Neural cell (in vitro differentiated cells): ENCODE measurements at regions not wholly inside any gene's neighbourhood (a gene's known extent, or its start where the extent isn't known, plus 50 kb on each side); places are given as distances from the start of the nearest gene placed in this dataset.
"Not testable (repeated sequence)": the region's sequence is repeated elsewhere in the genome, so short reads cannot be mapped to it uniquely, and the experiment has no call there.

Experiments used
- H2AFZ ChIP-seq: fragments of 200-600, 300-800 bp; sonication (generic), shearing (Covaris generic); 2 replicates; pipeline ENCODE4 v1.6.0; 2014; ENCODE audit warnings: low read depth, mild to moderate bottlenecking, antibody characterized with exemption, low read length, moderate library complexity
- H3F3A ChIP-seq: fragments of 200-600 bp; shearing (Covaris generic); 2 replicates; pipeline ENCODE4 v1.6.1; 2016; ENCODE audit warnings: mild to moderate bottlenecking, moderate library complexity, mixed read lengths, antibody characterized with exemption, low read length; ENCODE audit not compliant: insufficient read depth, poor library complexity, severe bottlenecking
- H3K27ac ChIP-seq: fragments of 200-600, 300-800 bp; sonication (generic), shearing (Covaris generic); 2 replicates; pipeline ENCODE4 v1.5.1; 2014; ENCODE audit warnings: mild to moderate bottlenecking, low read length, moderate library complexity
- H3K27me3 ChIP-seq: fragments of 300-800, 200-600 bp; sonication (generic), shearing (Covaris generic); 2 replicates; pipeline ENCODE4 v1.6.0; 2014; ENCODE audit warnings: mild to moderate bottlenecking, low read depth, low read length, moderate library complexity; ENCODE audit not compliant: insufficient read depth
- H3K36me3 ChIP-seq: fragments of 300-800, 200-600 bp; sonication (generic), shearing (Covaris generic); 2 replicates; pipeline ENCODE4 v1.5.1; 2014; ENCODE audit warnings: mild to moderate bottlenecking, antibody characterized with exemption, low read length, moderate library complexity; ENCODE audit not compliant: insufficient read depth
- H3K4me2 ChIP-seq: fragments of 300-800, 200-600 bp; sonication (generic), shearing (Covaris generic); 2 replicates; pipeline ENCODE4 v1.6.0; 2014; ENCODE audit warnings: mild to moderate bottlenecking, low read length
- H3K4me3 ChIP-seq: fragments of 300-800, 200-600 bp; sonication (generic), shearing (Covaris generic); 2 replicates; pipeline ENCODE4 v1.5.1; 2014; ENCODE audit warnings: mild to moderate bottlenecking, low read length, moderate library complexity
- H3K79me2 ChIP-seq: fragments of 200-600 bp; shearing (Covaris generic); replicated peaks from 2 replicates; pipeline ENCODE4 v1.6.0; 2014; ENCODE audit warnings: mild to moderate bottlenecking, low read length, moderate library complexity; ENCODE audit not compliant: insufficient read depth
- H3K9ac ChIP-seq: fragments of 300-800, 200-600 bp; sonication (generic), shearing (Covaris generic); 2 replicates; pipeline ENCODE4 v1.6.1; 2016; ENCODE audit warnings: mild to moderate bottlenecking, low read length, mixed read lengths
- H3K9me2 ChIP-seq: fragments of 200-600 bp; shearing (Covaris generic); 2 replicates; pipeline ENCODE4 v1.6.1; 2016; ENCODE audit warnings: mild to moderate bottlenecking, low read length, mixed read lengths; ENCODE audit not compliant: insufficient read depth
- H3K9me3 ChIP-seq: fragments of 200-600, 300-800 bp; sonication (generic), shearing (Covaris generic); 2 replicates; pipeline ENCODE4 v1.6.1; 2016; ENCODE audit warnings: mild to moderate bottlenecking, mixed run types, low read length, moderate library complexity, mixed read lengths
- H4K20me1 ChIP-seq: fragments of 200-600 bp; shearing (Covaris generic); 2 replicates; pipeline ENCODE4 v1.6.1; 2016; ENCODE audit warnings: mild to moderate bottlenecking, mixed run types; ENCODE audit not compliant: insufficient read depth
- EP300 ChIP-seq: fragments of 450-650 bp; conservative IDR thresholded peaks from 2 replicates; pipeline ENCODE4 v1.6.1; 2014; ENCODE audit warnings: antibody characterized with exemption, mild to moderate bottlenecking, moderate library complexity; ENCODE audit not compliant: poor library complexity, severe bottlenecking
- EZH2 ChIP-seq: fragments of 200-600, 300-800 bp; shearing (Covaris generic), sonication (generic); IDR thresholded peaks from 2 replicates; pipeline ENCODE4 v1.6.1; 2014; ENCODE audit warnings: antibody characterized with exemption, low read length, borderline replicate concordance, mild to moderate bottlenecking; ENCODE audit not compliant: insufficient read depth, poor library complexity, severe bottlenecking
- MXI1 ChIP-seq: fragments of 450-650 bp; conservative IDR thresholded peaks from 2 replicates; pipeline ENCODE4 v1.6.1; 2014; ENCODE audit warnings: antibody characterized with exemption, mild to moderate bottlenecking; ENCODE audit not compliant: poor library complexity, severe bottlenecking
- POLR2AphosphoS5 ChIP-seq: IDR thresholded peaks from 2 replicates; pipeline ENCODE4 v1.6.1; 2012
- RAD21 ChIP-seq: fragments of 450-650 bp; conservative IDR thresholded peaks from 2 replicates; pipeline ENCODE4 v1.6.1; 2014; ENCODE audit warnings: antibody characterized with exemption, mild to moderate bottlenecking, moderate library complexity
- SMC3 ChIP-seq: fragments of 450-650 bp; conservative IDR thresholded peaks from 2 replicates; pipeline ENCODE4 v1.6.1; 2014; ENCODE audit warnings: antibody characterized with exemption, mild to moderate bottlenecking, moderate library complexity; ENCODE audit not compliant: poor library complexity
- TAF1 ChIP-seq: IDR thresholded peaks from 2 replicates; pipeline ENCODE4 v1.6.1; 2012; ENCODE audit warnings: low read depth
- TF ChIP-seq, protein P1 (sequence below): fragments of 450-650 bp; IDR thresholded peaks from 2 replicates; pipeline ENCODE4 v1.5.1; 2014; ENCODE audit warnings: antibody characterized with exemption, mild to moderate bottlenecking, moderate library complexity; ENCODE audit not compliant: poor library complexity, severe bottlenecking
- TF ChIP-seq, protein P2 (sequence below): IDR thresholded peaks from 2 replicates; pipeline ENCODE4 v1.6.1; 2012; ENCODE audit warnings: borderline replicate concordance

- Histone ChIP-seq H3K4me3 (no peak overlapping the region), H3K79me2 (no peaks in the 10 kb centered on the region), H4K20me1 (no peaks in the 10 kb centered on the region), H3K9me2 (no peaks in the 10 kb centered on the region), H3K36me3 (no peaks in the 10 kb centered on the region), H3K4me2 (no peak overlapping the region), H3K9ac (no peak overlapping the region), H3F3A (no peaks in the 10 kb centered on the region), H2AFZ (no peak overlapping the region), H3K27ac (no peak overlapping the region), H3K27me3 (no peaks in the 10 kb centered on the region), H3K9me3 (no peaks in the 10 kb centered on the region)
- no peak for TF ChIP-seq RAD21
- no peak for TF ChIP-seq POLR2AphosphoS5
- TF ChIP-seq SMC3, result no peak
- TF ChIP-seq EZH2, result no peak
- TF ChIP-seq MXI1, result no peak
- TF ChIP-seq TAF1, result no peak
- TF ChIP-seq, protein P1, sequence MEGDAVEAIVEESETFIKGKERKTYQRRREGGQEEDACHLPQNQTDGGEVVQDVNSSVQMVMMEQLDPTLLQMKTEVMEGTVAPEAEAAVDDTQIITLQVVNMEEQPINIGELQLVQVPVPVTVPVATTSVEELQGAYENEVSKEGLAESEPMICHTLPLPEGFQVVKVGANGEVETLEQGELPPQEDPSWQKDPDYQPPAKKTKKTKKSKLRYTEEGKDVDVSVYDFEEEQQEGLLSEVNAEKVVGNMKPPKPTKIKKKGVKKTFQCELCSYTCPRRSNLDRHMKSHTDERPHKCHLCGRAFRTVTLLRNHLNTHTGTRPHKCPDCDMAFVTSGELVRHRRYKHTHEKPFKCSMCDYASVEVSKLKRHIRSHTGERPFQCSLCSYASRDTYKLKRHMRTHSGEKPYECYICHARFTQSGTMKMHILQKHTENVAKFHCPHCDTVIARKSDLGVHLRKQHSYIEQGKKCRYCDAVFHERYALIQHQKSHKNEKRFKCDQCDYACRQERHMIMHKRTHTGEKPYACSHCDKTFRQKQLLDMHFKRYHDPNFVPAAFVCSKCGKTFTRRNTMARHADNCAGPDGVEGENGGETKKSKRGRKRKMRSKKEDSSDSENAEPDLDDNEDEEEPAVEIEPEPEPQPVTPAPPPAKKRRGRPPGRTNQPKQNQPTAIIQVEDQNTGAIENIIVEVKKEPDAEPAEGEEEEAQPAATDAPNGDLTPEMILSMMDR, result no peak
- TF ChIP-seq, protein P2, sequence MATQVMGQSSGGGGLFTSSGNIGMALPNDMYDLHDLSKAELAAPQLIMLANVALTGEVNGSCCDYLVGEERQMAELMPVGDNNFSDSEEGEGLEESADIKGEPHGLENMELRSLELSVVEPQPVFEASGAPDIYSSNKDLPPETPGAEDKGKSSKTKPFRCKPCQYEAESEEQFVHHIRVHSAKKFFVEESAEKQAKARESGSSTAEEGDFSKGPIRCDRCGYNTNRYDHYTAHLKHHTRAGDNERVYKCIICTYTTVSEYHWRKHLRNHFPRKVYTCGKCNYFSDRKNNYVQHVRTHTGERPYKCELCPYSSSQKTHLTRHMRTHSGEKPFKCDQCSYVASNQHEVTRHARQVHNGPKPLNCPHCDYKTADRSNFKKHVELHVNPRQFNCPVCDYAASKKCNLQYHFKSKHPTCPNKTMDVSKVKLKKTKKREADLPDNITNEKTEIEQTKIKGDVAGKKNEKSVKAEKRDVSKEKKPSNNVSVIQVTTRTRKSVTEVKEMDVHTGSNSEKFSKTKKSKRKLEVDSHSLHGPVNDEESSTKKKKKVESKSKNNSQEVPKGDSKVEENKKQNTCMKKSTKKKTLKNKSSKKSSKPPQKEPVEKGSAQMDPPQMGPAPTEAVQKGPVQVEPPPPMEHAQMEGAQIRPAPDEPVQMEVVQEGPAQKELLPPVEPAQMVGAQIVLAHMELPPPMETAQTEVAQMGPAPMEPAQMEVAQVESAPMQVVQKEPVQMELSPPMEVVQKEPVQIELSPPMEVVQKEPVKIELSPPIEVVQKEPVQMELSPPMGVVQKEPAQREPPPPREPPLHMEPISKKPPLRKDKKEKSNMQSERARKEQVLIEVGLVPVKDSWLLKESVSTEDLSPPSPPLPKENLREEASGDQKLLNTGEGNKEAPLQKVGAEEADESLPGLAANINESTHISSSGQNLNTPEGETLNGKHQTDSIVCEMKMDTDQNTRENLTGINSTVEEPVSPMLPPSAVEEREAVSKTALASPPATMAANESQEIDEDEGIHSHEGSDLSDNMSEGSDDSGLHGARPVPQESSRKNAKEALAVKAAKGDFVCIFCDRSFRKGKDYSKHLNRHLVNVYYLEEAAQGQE, result no peak
- no peak for TF ChIP-seq EP300
These were observed 62.4 kb upstream of the GMDS start for GRCh38 chr6:2307799-2308198.

- H3K27ac ChIP-seq, result no peak overlapping the region
- H3K4me3 ChIP-seq, result no peak overlapping the region
- no peaks in the 10 kb centered on the region for H3K36me3 ChIP-seq
- no peak overlapping the region for H3K9ac ChIP-seq
- H3K79me2 ChIP-seq, result no peaks in the 10 kb centered on the region
- no peaks in the 10 kb centered on the region for H3F3A ChIP-seq
- no peaks in the 10 kb centered on the region for H3K9me2 ChIP-seq
- no peaks in the 10 kb centered on the region for H3K9me3 ChIP-seq
- H4K20me1 ChIP-seq, result no peaks in the 10 kb centered on the region
- no peak overlapping the region for H2AFZ ChIP-seq
- TF ChIP-seq EZH2 (no peak), SMC3 (no peak)
- TF ChIP-seq, protein P1, result no peak
- H3K27me3 ChIP-seq, result no peaks in the 10 kb centered on the region
- H3K4me2 ChIP-seq, result no peak overlapping the region
These were observed 60.5 kb upstream of the GMDS start for GRCh38 chr6:2305951-2306350.

DNA sequence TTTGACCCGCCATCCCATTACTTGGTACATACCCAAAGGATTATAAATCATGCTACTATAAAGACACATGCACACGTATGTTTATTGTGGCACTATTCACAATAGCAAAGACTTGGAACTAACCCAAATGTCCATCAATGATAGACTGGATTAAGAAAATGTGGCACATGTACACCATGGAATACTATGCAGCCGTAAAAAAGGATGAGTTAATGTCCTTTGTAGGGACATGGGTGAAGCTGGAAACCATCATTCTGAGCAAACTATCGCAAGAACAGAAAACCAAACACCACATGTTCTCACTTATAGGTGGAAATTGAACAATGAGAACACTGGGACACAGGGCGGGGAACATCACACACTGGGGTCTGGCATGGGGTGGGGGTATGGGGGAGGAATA is 57.1 kb upstream of the GMDS start:
- not testable (repeated sequence) for H4K20me1 ChIP-seq, H3K9ac ChIP-seq, H3K27me3 ChIP-seq, H3K36me3 ChIP-seq, H3K9me3 ChIP-seq, H3K27ac ChIP-seq, H3K4me2 ChIP-seq, H2AFZ ChIP-seq, H3K79me2 ChIP-seq, H3F3A ChIP-seq, H3K4me3 ChIP-seq, H3K9me2 ChIP-seq
